CD4-positive, alpha-beta T cell treated with Interleukin-10 for 1 hour (primary cell): ENCODE measurements at regions not wholly inside any gene's neighbourhood (a gene's known extent, or its start where the extent isn't known, plus 50 kb on each side); places are given as distances from the start of the nearest gene placed in this dataset.
"Not testable (repeated sequence)": the region's sequence is repeated elsewhere in the genome, so short reads cannot be mapped to it uniquely, and the experiment has no call there.

Source experiments
- DNase-seq: peaks from one replicate; pipeline ENCODE4 v3.0.0-alpha.2; 2020

DNA sequence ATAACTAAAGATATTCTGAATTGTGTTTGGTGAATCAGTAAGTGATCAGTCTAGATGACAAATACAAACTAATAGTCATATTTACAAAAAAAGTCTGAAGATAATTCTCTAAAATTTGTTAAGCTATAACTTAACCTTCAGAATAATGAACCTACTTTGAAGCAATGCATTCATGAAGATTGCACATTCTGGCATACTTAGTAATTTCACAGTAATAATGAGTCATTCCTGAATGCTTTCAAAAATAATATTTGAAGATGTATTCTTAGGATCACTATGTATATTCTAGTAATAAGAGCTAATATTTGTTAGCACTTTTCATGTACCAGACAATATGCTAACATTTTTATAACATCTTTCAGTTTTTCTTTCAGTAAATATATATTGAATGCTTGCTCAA is 756.7 kb upstream of the SLIT2 start:
- no peak for DNase-seq

DNA sequence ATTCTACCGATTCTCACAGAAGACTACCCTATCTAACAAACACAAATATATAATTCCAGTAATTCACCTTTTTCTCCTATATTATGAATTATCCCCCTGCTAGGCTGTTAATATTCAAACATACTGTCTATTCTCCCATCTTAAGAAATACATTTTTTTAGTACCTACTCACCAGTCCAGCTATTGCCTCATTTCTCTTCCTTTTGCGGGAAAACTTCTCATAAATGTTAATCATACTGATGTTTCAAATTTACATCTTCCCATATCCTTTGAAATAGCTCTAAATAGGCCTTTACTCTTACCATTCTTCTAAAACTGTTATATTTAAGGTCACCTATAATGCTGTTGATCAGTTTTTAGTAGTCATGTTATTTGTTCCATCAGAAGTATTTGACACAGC is 759.1 kb upstream of the SLIT2 start:
- DNase-seq: no peak

DNA sequence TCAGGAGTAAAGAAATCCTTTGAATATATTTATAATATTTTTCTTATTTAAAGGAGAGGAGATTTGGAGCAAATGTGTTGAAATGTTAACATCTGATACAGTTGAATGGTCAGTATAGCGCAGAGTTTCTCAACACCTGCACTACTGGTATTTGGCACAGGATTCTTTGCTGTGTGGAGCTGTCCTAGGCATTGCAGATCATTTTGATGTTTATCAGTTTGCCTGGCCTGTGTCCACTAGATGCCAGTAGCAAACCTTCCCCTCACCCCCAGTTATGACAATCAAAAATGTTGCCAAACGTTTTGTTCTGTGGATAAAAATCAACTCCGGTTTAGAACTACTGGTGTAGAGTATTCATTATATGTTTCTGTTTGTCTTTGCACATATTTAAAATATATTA is 765.3 kb upstream of the SLIT2 start:
- DNase-seq: no peak

DNA sequence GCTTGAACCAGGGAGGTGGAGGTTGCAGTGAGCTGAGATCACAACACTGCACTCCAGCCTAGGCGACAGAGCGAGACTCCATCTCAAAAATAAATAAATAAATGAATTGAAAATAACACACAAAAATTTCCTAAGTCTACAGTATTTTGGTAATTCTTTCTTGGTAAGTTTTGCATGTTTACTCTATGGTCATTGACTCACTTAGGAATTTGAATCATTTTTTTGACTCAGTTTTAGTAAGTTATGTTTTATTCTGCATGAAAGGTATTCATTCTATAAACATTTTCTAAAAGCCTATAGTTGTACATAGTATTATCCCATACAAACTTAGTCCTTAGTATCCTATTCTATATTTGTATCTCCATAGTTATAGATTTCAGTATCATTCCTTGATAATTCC is 772.9 kb upstream of the SLIT2 start:
- no peak for DNase-seq

- no peak for DNase-seq
Observed at GRCh38 chr4:19473569-19473968, 778.1 kb upstream of the SLIT2 start.

DNA sequence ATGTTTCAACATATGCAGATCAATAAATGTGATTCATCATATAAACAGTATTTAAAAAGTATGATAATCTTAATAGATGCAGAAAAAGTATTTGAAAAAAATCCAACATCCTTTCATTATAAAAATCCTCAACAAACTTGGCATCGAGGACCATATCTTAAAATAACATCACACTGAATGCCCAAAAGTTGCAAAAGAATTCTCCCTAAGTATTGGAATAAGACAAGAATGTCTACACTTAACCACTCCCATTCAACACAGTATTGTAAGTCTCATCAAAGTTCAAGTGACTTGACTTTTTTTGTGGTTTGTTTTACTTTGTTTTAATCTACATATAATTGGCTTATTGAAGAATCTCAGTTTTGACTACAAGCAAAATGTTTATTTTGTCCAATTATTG is 779.0 kb upstream of the SLIT2 start:
- DNase-seq: no peak

- DNase-seq: not testable (repeated sequence)
Observed at GRCh38 chr4:19470001-19470400, 781.7 kb upstream of the SLIT2 start.

DNA sequence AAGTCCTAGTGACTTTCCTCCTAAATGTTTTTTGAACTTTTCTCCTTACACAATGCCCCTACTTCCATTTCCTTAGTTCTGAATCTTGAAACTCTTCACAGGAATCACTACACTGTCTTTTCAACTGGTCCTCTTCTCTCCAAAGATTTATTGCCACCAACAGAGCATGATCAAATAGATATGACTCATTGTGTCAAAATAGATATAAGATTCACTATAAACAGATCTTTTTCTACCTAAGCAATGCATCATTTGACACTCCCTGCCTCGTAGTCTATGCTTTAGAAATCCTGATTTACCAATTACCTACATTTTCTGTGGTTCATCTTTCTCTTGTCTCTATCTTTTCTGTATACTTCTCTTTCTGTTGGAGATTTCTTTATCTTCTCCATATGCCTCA is 789.6 kb upstream of the SLIT2 start:
- DNase-seq: no peak

GRCh38 chr4:19455850-19456602 is 795.7 kb upstream of the SLIT2 start:
- DNase-seq: no peak

DNA sequence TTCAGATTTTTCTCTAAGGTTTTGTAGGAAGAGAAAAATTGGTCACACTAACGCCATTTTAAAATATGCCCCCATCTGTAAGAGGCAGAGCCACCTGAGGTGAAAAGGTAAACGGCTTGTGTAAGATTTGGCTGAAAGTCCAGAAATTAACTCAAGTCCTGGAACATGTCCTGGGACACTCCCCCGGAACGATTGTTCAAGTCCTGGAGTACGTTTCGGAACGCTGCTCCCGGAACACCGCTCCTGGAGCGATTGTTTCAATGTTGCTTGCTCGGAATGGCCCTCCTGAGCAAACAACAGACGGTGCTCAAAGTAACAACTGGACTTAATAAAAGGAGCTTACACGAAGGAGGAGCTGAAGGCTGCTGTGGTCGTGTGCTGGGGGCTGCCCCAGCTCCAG is 796.5 kb upstream of the SLIT2 start:
- DNase-seq: no peak

- DNase-seq: no peak
Observed at GRCh38 chr4:19438233-19438632, 813.5 kb upstream of the SLIT2 start.

GRCh38 chr4:19437008-19437407 is 814.7 kb upstream of the SLIT2 start:
- no peak for DNase-seq

- DNase-seq: no peak
Observed at GRCh38 chr4:19429684-19430083, 822.0 kb upstream of the SLIT2 start.

GRCh38 chr4:19425146-19425545 is 826.6 kb upstream of the SLIT2 start:
- no peak for DNase-seq

DNA sequence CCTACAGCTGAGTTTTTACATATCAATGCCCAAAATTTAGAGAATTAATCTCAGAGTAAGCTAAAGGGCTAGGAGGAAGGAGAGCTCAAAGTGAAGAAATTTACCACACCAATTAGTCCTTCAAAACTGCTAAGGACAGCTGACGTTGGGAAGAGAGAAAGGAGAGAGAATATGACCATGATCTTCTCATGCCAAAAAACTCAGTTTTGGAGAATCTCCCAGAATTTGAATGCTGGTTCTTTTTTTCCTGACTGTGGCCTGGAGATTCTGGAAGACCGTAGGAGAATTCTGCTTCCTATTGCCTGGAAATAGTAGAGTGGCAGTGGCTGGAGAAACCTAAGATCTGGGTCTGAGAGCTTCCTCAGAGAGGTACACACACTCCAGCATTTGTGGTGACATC is 834.4 kb upstream of the SLIT2 start:
- no peak for DNase-seq

- no peak for DNase-seq
Observed at GRCh38 chr4:19416146-19416545, 835.6 kb upstream of the SLIT2 start.

DNA sequence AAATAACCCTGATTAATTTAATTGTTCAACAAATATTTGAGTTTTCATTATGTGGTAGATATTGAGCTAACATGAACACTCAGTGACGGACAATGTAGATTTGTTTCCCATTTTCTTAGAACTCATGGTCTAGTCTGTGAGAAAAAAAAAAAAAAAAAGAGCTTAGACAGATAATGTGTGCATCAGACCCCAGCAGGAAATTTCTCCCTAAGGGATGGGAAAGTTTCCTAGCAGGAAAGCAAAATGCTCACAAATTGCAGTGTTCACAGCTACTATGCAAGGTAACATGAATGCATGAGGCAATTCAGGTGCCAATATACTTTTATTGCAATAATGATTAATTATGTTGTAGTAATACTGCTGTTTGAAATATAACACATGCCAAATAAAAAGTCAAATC is 843.2 kb upstream of the SLIT2 start:
- no peak for DNase-seq

DNA sequence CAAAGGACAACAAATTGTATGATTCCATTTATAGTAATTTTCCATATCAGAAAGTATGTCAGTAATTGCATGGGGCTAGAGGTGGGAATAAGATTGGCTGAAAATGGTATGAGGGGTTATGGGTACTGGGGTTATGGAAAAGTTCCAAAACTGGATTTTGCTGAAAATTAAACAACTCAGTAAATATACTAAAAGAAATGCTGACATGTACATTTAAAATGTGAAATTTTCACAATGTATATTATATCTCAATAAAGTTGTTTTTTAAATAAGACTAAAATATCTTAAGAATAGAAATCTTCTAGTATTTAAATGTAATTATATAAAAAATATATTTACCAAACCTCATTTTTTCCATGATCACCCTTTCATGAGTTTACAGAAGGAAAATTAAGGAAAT is 844.9 kb upstream of the SLIT2 start:
- no peak for DNase-seq

DNA sequence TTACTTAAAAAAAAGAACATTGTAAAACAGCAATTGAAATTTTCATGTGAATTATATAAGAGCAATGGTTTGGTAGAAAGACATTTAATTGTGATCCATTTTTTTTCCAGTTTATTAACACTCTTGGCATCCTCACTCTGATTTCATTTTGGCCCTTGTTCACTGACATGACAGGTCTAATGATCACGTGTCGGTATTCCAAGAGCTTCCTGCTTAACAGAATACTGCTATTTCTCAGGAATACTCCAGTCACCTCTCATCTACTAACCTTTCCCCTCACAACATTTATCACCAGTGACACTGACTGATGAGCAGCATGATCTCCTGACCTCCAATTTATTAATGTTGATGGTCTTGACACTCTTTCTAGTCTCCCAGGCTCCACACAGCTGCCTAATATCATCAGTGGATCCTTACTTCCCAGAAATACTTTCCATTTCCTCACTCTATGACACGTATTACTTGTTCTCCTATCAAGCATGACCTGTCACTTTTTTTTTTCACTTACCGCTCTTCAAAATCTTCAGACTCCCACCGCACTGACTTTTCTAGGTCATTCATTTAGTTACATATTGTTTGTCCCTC is 847.8 kb upstream of the SLIT2 start:
- no peak for DNase-seq

DNA sequence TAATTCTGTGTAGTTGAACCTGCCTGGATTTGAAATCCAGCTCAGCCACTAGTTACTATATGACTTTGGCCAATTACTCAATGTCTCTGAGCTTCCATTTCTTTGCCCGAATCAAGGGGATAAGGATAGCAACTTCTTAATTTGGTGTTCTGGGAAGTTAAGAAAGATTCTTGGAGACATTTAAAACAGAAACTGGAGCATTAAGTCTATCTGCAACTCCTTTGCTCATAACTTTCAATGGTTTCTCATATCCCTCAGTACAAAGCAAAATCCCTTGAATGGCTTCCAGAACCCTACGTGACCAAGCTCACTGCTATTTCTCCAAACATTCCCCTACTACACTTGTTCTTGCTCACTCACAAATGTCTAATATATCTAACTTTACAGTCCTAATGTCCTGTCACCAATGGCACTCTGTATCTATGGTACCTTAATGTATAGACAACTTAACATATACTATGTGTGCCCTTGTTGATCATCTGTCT is 849.1 kb upstream of the SLIT2 start:
- DNase-seq: no peak

DNA sequence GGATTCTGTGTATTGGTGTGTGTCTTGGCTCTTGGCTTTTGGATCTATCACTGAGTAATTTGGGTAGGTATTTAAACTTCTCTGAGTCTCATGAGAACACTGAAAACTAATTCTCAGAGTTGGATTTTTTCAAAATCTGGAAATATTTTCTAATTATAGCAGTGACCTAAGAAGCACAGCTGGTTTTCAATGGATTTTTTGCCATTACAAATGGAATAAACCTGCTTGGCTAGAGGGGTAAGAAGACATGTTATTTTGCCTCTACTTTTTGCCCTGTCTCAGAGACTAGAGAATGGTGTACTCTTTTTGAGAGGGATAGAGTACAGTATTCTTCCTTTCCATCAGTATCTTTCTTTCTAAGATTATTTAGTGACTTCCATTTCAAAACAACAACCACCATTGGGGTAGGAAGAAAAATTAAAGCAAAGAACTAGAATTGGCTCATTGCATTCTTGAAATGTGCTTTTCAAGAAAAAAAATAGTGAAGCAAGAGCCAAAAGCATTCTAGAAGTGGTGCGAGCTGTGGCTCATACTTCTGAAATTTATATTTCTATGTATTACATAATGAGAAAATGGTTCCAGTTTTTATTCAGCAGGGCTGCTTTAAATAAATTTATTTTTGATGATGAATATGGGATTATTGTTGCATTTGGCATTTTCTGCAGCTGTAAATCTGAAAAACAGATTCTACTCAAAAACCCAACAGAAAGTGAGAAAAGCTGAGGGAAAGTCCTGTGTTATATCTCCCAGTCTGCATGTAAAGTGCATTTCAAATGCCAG is 850.2 kb upstream of the SLIT2 start:
- no peak for DNase-seq

DNA sequence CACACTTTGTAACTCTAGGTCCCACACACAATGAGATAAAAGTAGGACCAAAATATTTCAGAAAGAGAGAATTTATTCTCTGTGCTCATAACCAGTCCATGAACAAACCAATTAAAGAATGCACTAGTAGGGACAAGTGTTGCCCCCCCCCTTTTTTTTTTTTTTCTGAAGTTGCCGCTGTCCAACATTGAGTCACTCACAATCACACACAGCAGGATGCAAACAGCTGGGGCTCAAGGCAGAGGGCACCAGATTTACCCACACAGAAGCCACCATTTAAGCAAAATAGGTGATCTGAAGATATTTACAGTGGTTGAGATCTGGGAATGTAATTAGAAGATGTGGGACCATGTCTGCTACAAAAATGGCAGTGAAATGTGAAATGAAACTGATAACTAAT is 850.9 kb upstream of the SLIT2 start:
- DNase-seq: no peak

- no peak for DNase-seq
Observed at GRCh38 chr4:19399001-19399400, 852.7 kb upstream of the SLIT2 start.

GRCh38 chr4:19386786-19387185 is 864.9 kb upstream of the SLIT2 start:
- DNase-seq: no peak
